HEK293T (cell line): ENCODE measurements at regions not wholly inside any gene's neighbourhood (a gene's known extent, or its start where the extent isn't known, plus 50 kb on each side); places are given as distances from the start of the nearest gene placed in this dataset.

ENCODE experiments used
- CTBP1 ChIP-seq: fragments of 450-650 bp; IDR thresholded peaks from 2 replicates; pipeline ENCODE4 v1.6.1; 2016; ENCODE audit warnings: borderline replicate concordance
- FOXM1 ChIP-seq: fragments of 450-650 bp; IDR thresholded peaks from 2 replicates; pipeline ENCODE4 v1.6.1; 2017; ENCODE audit warnings: mild to moderate bottlenecking, borderline replicate concordance
- TARDBP ChIP-seq: fragments of 450-650 bp; IDR thresholded peaks from 2 replicates; pipeline ENCODE4 v1.6.1; 2016
- TF ChIP-seq, protein P1 (sequence below): fragments of 450-650 bp; IDR thresholded peaks from 2 replicates; pipeline ENCODE4 v1.6.1; 2016

DNA sequence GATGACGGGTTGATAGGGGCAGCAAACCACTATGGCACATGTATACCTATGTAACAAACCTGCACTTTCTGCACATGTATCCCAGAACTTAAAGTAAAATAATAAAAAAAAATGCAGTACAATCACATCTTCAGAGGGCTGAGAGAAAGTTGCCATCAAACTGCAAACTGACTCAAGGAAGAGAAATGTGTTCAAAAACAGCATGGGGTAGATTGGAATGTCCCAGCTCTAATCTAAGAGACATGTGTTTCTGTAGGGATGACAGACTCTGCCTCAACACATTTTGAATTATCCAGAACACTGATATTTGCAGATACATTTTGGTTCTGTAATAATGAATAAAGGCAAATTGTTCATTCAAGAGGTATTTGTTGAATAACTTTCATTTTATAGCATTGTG lies 171.2 kb upstream of the RUNX1 start:
- TF ChIP-seq FOXM1 (no peak), TARDBP (no peak), CTBP1 (no peak)
- TF ChIP-seq, protein P1, sequence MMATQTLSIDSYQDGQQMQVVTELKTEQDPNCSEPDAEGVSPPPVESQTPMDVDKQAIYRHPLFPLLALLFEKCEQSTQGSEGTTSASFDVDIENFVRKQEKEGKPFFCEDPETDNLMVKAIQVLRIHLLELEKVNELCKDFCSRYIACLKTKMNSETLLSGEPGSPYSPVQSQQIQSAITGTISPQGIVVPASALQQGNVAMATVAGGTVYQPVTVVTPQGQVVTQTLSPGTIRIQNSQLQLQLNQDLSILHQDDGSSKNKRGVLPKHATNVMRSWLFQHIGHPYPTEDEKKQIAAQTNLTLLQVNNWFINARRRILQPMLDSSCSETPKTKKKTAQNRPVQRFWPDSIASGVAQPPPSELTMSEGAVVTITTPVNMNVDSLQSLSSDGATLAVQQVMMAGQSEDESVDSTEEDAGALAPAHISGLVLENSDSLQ: no peak
